SJSA1 (cell line): ENCODE measurements at regions not wholly inside any gene's neighbourhood (a gene's known extent, or its start where the extent isn't known, plus 50 kb on each side); places are given as distances from the start of the nearest gene placed in this dataset.
"Not testable (repeated sequence)": the region's sequence is repeated elsewhere in the genome, so short reads cannot be mapped to it uniquely, and the experiment has no call there.

Experiments
- DNase-seq, 2 experiments: peaks; one replicate each; pipeline ENCODE4 v3.0.0-alpha.2; 2015 to 2020; ENCODE audit warnings: low spot score in 2 of 2, low read depth in 1 of 2
- H3K27ac ChIP-seq: fragments of 250-450 bp; sonication (Bioruptor Pico); 2 replicates; pipeline ENCODE4 v1.5.1; 2020; ENCODE audit warnings: mild to moderate bottlenecking, moderate library complexity
- H3K27me3 ChIP-seq: fragments of 250-450 bp; sonication (Bioruptor Pico); replicated peaks from 2 replicates; pipeline ENCODE4 v1.5.1; 2020; ENCODE audit warnings: mild to moderate bottlenecking, moderate library complexity
- H3K36me3 ChIP-seq: fragments of 250-450 bp; sonication (Bioruptor Pico); 2 replicates; pipeline ENCODE4 v1.5.1; 2020; ENCODE audit warnings: mild to moderate bottlenecking
- H3K4me1 ChIP-seq: fragments of 250-450 bp; sonication (Bioruptor Pico); replicated peaks from 2 replicates; pipeline ENCODE4 v1.6.1; 2021; ENCODE audit warnings: mild to moderate bottlenecking
- H3K4me3 ChIP-seq: fragments of 250-450 bp; sonication (Bioruptor Pico); 2 replicates; pipeline ENCODE4 v1.5.1; 2020; ENCODE audit warnings: mild to moderate bottlenecking
- H3K9me3 ChIP-seq: fragments of 250-450 bp; sonication (Bioruptor Pico); replicated peaks from 2 replicates; pipeline ENCODE4 v1.5.1; 2020; ENCODE audit warnings: mild to moderate bottlenecking

- no peak for DNase-seq
Observed at GRCh38 chr16:62752854-62753253, 716.6 kb upstream of the CDH8 start.

DNA sequence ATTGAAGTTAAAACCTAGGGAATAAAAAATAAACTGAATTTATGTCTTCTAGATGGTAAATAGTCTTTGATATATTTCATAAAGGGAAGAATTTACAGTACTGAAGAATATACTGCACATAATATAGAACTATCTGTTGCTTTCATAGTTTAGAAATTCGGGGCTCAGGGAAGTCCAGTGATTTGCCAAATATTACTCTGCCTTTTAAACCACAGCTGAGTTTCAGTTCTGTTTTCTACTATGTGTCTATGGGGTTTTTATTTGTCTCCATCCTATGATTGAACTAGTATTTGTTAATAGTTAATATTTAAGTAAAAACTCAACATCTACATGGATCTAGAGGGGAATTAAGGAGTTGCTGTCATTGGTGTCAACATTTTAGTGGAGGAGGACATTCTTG, 715.0 kb upstream of the CDH8 start:
- H3K4me1 ChIP-seq, result no peaks in the 10 kb centered on the region
- H3K9me3 ChIP-seq, result no peaks in the 10 kb centered on the region; the same call in none of the 2 replicates
- H3K27me3 ChIP-seq, result no peaks in the 10 kb centered on the region
- no peaks in the 10 kb centered on the region for H3K36me3 ChIP-seq
- H3K4me3 ChIP-seq, result no peak overlapping the region
- H3K27ac ChIP-seq, result no peak overlapping the region
- DNase-seq, result no peak

More at GRCh38 chr16:62752854-62753253, 716.6 kb upstream of the CDH8 start:
- no peaks in the 10 kb centered on the region for H3K36me3 ChIP-seq
- H3K9me3 ChIP-seq, result no peaks in the 10 kb centered on the region; the same call in none of the 2 replicates
- H3K27ac ChIP-seq, result no peak overlapping the region
- no peaks in the 10 kb centered on the region for H3K4me1 ChIP-seq
- H3K4me3 ChIP-seq, result no peak overlapping the region
- no peaks in the 10 kb centered on the region for H3K27me3 ChIP-seq

DNA sequence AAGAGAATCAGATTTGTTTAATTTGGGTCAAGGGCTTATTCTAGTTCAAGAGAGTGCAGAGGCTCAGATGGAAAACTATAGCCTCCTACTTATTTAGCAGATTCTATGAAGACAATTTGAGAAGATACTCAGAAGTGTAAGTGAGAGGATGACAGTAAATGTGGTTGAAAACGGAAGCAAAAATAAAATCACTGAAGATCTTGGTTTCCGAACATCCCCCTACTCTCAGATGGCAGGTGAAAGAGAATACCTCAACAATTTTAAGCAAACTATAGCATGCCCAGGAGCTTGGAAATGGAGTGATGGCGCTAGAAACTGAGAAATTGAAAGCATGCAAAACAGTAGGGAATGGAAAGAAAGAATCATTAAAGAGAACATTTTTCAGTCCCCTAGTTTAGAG, 705.5 kb upstream of the CDH8 start:
- Histone ChIP-seq H3K4me3 (no peak overlapping the region), H3K9me3 (no peaks in the 10 kb centered on the region; the same call in 1 of the 2 replicates), H3K27ac (no peak overlapping the region), H3K4me1 (no peaks in the 10 kb centered on the region), H3K27me3 (no peaks in the 10 kb centered on the region), H3K36me3 (no peaks in the 10 kb centered on the region)
- DNase-seq, result no peak

- Histone ChIP-seq H3K9me3 (no peaks in the 10 kb centered on the region), H3K27me3 (no peaks in the 10 kb centered on the region), H3K27ac (no peak overlapping the region), H3K4me3 (no peak overlapping the region), H3K36me3 (no peaks in the 10 kb centered on the region), H3K4me1 (no peaks in the 10 kb centered on the region)
- DNase-seq, result no peak
Observed at GRCh38 chr16:62738666-62739460, 702.6 kb upstream of the CDH8 start.

DNA sequence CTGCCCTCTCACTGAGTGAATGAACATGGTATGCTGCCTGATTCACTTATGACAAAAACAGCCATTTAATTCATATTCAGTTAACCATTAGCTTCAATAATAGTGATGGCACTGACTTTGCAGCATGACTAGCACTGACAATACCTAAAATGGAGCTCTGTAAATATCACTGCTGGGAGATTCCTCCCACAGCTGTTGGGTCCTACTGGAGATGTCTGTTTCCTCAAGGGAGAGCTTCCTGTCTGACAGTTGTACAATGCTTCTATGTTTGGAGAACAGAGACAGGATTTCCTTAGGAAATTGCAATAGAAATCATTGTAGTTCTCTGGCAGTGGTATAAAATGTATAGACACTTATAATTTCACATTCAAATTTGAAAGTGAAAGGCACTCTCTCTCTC, 695.9 kb upstream of the CDH8 start:
- Histone ChIP-seq H3K4me1 (no peaks in the 10 kb centered on the region), H3K27me3 (no peaks in the 10 kb centered on the region), H3K4me3 (no peak overlapping the region), H3K36me3 (no peaks in the 10 kb centered on the region), H3K9me3 (no peaks in the 10 kb centered on the region; the same call in 1 of the 2 replicates), H3K27ac (no peak overlapping the region)
- no peak for DNase-seq

- H3K27ac ChIP-seq, DNase-seq, H3K9me3 ChIP-seq, H3K27me3 ChIP-seq, H3K36me3 ChIP-seq, H3K4me1 ChIP-seq, H3K4me3 ChIP-seq: not testable (repeated sequence)
Observed at GRCh38 chr16:62724670-62725269, 688.5 kb upstream of the CDH8 start.

- H3K27ac ChIP-seq, result no peak overlapping the region
- H3K4me1 ChIP-seq, result no peaks in the 10 kb centered on the region
- H3K9me3 ChIP-seq, result no peaks in the 10 kb centered on the region; the same call in 1 of the 2 replicates
- DNase-seq, result no peak
- H3K27me3 ChIP-seq, result no peaks in the 10 kb centered on the region
- no peak overlapping the region for H3K4me3 ChIP-seq
- no peaks in the 10 kb centered on the region for H3K36me3 ChIP-seq
Observed at GRCh38 chr16:62720651-62721050, 684.4 kb upstream of the CDH8 start.

DNA sequence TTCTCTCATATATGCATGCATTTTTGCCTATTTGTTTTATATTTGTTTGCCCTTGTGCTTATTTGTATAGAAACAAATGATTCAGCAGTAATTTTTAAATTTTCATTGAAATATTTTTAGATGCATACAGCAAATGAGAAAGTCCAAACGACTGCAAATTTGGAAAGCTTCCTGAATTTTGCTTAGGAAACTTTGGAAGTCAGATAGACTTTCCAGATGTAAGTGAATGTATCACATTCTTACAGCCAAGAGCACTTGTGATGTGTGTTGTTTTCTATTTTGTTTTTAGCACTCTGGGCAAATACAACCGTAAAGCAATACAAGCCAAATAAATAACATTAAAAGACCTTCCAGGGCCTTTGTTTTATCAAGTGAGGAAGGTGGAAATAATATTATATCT, 680.8 kb upstream of the CDH8 start:
- Histone ChIP-seq H3K4me3 (no peak overlapping the region), H3K9me3 (peaks cover 3% of the 10 kb centered on the region), H3K27ac (no peak overlapping the region), H3K27me3 (no peaks in the 10 kb centered on the region), H3K4me1 (no peaks in the 10 kb centered on the region), H3K36me3 (no peaks in the 10 kb centered on the region)
- no peak for DNase-seq

DNA sequence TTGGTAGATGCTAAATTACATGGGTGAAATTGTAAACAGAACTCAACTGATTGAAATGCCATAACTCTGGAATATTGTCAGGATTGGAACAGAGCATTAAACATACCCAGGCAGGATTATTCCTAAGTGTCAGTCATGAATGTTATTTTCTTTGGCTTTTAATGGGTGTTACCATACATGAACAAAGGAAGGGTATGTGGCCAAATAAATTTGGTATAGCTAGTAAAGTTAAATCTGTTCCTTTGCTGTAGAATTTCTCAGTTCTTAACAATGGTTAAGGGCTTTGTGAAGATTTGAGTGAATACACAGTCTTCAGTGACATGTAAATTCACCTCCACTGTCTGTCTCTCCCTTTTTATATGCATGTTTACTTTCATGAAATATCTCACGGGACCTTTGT, 679.5 kb upstream of the CDH8 start:
- DNase-seq, result no peak
- no peak overlapping the region for H3K27ac ChIP-seq
- H3K27me3 ChIP-seq, result no peaks in the 10 kb centered on the region

GRCh38 chr16:62712566-62712965, 676.3 kb upstream of the CDH8 start:
- Histone ChIP-seq H3K9me3 (peaks cover 3% of the 10 kb centered on the region; the same call in 1 of the 2 replicates), H3K27me3 (no peaks in the 10 kb centered on the region), H3K4me1 (no peaks in the 10 kb centered on the region), H3K36me3 (no peaks in the 10 kb centered on the region), H3K4me3 (no peak overlapping the region), H3K27ac (no peak overlapping the region)
- no peak for DNase-seq

More for the DNA sequence above, 679.5 kb upstream of the CDH8 start:
- no peak overlapping the region for H3K4me3 ChIP-seq
- no peaks in the 10 kb centered on the region for H3K36me3 ChIP-seq
- H3K4me1 ChIP-seq, result no peaks in the 10 kb centered on the region
- H3K9me3 ChIP-seq, result peaks cover 3% of the 10 kb centered on the region

DNA sequence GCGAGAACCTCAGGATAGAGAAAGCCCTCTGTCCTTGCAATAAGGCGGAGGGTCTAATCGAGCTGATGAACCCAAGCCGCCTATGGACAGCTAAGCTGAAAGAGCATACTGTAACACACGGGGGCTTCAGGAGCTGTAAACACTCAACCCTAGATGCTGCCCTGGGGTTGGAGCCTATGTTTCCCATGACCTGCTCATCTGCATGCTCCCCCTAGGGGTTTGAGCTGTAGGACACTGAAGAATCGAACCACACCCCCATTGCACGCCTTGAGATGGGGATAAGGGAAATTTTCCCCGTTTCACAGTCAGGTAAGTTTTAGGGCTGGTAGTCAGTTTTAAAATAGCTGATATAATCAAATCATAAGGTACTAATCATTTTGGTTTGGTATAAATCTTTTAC, 675.6 kb upstream of the CDH8 start:
- Histone ChIP-seq H3K27ac (no peak overlapping the region), H3K9me3 (peaks cover 3% of the 10 kb centered on the region), H3K4me1 (no peaks in the 10 kb centered on the region), H3K4me3 (no peak overlapping the region), H3K27me3 (no peaks in the 10 kb centered on the region), H3K36me3 (no peaks in the 10 kb centered on the region)
- no peak for DNase-seq

DNA sequence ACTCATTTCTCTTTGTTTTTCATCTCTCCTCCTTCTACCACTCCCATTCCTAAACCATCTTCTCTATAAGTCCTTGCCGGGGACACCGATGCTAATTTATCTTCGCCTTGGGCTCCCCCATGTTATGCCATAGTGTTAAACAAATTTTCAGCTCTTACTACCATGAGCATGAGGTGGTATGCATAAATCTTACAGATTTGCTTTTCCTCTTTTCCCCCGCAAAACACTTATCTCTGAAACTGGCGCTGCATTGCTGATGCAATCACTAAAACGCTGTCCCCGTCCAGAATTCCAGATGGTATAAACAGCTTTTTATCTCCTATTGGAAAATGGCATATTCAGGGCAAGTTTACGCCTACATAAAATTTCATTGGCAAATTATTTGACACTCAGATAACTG, 673.6 kb upstream of the CDH8 start:
- Histone ChIP-seq H3K4me1 (no peaks in the 10 kb centered on the region), H3K4me3 (no peak overlapping the region), H3K27me3 (no peaks in the 10 kb centered on the region), H3K9me3 (no peaks in the 10 kb centered on the region; the same call in 1 of the 2 replicates), H3K36me3 (no peaks in the 10 kb centered on the region), H3K27ac (no peak overlapping the region)
- DNase-seq, result no peak

DNA sequence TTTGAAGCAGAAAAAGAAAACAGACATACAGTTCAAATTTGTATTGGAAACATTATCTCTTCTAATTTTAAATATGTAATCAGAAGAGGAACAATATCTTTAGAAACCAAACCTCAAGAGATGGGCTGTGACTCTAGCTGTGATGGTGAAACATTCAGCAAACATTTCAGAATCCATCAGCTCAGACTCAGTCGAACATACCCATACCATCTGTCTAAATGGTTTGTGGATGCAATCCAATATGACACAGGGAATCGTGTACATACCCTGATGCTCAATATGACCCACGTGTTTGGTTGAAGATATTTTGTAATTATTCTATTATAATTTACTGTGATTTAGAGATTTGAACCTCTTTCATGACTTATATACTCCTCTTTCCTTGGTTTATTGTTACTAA, 665.2 kb upstream of the CDH8 start:
- H3K27me3 ChIP-seq, result no peaks in the 10 kb centered on the region
- H3K9me3 ChIP-seq, result 0 out of 2 replicates have a peak, but pooled peaks cover 2% of the 10 kb centered on the region
- H3K36me3 ChIP-seq, result no peaks in the 10 kb centered on the region
- no peak overlapping the region for H3K27ac ChIP-seq
- no peak overlapping the region for H3K4me3 ChIP-seq
- H3K4me1 ChIP-seq, result no peaks in the 10 kb centered on the region
- no peak for DNase-seq

DNA sequence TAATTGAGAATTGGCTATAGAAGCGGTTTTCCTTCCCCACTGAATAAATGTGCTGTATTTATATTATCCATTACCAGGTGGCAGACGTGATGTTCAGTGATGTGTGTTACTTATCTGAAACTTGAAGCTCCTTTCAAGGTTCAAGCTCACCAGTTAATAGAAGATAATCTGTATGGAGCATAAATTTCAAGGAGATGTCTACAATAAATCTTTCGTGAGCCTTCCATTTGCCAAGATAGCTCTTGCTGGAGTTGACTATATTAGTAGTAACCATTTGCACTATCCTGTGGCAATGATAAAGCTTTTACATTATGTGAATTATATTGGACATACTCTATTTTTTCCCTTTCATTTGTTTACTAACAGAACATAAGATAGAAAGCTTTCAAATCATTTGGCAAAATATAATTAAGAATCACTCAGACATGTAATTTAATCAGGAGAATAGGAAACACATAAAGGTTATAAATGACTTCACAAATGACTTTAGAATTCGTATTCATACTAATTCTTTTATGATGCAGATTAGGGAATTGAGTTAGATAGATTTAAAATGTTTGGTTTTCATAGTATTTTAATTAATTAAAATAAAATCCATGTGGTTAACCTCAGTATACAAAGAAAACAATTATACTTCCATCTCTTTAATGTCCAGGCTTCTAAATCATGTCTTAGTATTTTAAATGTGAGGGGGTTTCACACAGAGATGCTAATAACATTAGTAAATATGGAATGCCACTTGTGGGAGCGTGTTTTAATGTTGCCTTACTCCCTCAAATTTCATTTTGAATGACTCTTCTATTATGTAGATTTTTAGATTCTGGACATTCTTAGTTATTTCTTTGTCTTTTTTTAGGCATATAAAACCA, 664.4 kb upstream of the CDH8 start:
- Histone ChIP-seq H3K9me3 (0 out of 2 replicates have a peak, but pooled peaks cover 2% of the 10 kb centered on the region), H3K4me3 (no peak overlapping the region), H3K27me3 (no peaks in the 10 kb centered on the region), H3K36me3 (no peaks in the 10 kb centered on the region), H3K4me1 (no peaks in the 10 kb centered on the region), H3K27ac (no peak overlapping the region)
- no peak for DNase-seq
